HG02623 (cell line): ENCODE measurements at regions not wholly inside any gene's neighbourhood (a gene's known extent, or its start where the extent isn't known, plus 50 kb on each side); places are given as distances from the start of the nearest gene placed in this dataset.
"Not testable (repeated sequence)": the region's sequence is repeated elsewhere in the genome, so short reads cannot be mapped to it uniquely, and the experiment has no call there.

Experiments
- ATAC-seq: cut with Tn5 transposase; IDR thresholded peaks from one replicate; pipeline ENCODE4 v1.9.1; 2021; ENCODE audit warnings: moderate library complexity; ENCODE audit not compliant: unreplicated experiment

DNA sequence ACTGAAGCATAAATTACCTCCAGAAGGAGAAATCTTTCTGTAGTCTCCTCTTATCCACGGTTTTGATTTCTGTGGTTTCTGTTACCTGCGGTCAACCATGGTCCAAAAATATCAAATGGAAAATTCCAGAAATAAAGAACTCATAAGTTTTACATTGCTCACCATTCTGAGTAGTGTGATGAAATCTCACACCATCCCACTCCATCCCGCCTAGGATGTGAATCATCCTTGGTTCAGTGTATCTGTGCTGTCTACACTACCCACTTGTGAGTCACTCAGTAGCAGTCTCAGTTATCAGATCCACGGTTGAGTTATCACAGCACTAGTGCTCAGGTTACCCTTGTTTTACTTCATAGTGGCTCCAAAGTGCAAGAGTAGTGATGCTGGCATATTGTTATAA, 371.2 kb downstream of the NFIB start:
- ATAC-seq, result no peak

- no peak for ATAC-seq
Observed at GRCh38 chr9:13942201-13942600, 371.7 kb downstream of the NFIB start.

- ATAC-seq, result no peak
Observed at GRCh38 chr9:13941714-13942113, 372.2 kb downstream of the NFIB start.

DNA sequence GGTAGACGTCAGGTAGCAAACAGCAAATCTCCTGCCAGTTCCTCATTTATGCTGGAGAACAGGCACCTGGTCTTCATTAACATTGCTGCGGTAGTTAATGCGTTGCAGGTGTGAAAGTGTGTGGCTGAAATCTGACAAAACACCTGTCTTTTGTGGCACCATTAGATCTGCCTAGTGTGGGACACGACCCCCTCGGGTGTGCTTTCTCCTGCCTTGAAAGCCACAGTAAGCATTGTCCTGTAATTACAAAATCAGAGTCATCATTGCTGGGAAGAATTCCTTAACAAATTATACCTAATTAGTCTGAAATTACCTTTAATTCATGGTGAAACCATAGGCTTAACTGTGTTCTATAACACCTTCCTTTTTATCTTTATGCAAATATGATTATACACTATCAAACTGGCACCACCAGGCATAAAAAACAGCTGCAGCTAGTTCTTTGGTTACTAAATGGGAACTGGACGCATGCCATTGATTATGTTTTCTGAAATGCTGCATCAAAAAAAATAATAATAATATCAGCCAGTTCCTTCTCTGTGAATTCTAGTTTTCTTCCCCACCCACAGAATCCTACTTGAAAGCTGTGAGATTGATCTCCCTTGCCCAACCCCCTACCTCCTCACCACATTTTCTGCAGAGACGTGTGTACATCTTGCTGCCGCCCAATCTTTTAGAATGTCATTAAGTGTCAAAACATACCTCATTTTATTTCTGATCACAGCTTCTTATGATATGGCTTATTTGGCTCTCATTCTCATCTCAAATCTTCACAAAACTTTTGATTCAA, 374.0 kb downstream of the NFIB start:
- no peak for ATAC-seq

GRCh38 chr9:13939134-13939533, 374.8 kb downstream of the NFIB start:
- no peak for ATAC-seq

DNA sequence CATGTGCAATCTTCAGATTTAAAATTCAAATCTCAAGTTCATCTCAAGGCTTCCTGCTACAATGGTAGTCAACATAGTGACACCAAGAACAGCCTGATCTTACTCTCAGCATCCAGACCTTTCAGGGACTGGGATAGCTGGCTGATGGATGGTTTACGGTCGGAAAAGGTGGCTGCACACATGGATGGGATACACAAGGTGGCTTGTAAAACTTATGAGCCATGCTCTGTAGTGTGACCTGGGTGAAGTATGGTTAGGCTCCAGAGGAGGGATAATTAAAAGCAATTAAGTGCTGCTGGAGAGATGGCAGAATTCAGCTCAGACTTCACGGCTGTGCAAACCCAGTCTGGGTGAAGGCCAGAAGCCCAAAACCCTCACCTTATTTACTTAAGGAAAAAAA, 379.5 kb downstream of the NFIB start:
- no peak for ATAC-seq

- no peak for ATAC-seq
Observed at GRCh38 chr9:13933268-13933656, 380.7 kb downstream of the NFIB start.

DNA sequence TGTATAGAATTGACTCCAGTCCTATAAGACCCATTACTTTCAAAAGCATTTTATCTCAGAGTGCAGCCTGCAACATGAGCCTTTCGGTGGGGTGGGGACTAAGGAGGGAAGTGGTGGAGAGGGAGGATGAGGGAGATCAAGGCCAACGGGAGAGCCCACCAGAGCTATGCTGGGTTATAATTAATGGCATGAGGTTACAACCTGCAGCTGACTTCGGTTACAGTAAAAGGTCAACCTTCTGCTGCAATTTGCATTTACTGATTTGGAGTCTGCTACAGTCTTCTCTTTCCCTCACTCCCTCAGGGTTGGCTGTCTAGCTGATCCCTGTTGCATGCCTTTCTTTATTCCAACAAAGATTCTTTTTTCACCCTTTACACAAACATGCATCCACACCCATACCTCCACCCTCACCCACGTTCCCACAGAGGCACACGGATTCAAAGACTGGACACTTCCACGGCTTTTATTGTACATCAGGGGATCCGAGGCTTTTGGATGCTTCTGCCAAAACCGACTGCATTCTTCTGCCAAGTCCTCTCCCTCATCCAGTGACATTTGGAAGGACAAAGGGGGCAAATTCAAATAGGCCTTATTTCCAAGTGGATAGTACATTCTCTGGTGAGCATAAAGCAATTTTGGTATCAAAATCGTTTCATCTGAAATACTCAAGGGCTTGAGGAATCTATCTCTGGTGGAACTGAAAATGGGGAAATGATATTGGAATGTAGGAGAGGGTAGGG, 381.2 kb downstream of the NFIB start:
- ATAC-seq, result no peak

GRCh38 chr9:13929013-13929412, 384.9 kb downstream of the NFIB start:
- no peak for ATAC-seq

DNA sequence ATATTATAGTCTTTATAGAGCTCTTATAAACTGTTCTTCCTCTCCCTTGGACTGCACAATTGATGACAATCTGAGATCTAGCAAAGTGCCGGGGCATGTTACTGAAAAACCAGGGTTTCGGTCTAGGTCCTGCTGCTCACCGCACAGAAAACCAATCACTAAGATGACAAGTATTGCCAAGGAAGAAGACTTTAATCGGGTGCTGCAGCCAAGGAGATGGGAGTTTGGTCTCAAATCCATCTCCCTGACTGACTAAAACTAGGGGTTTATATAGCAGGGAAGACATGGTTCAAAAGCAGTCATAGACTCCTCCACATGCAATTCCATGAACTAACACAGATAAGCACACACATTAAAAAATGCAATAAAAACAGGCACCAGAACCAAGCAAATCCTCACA, 390.6 kb downstream of the NFIB start:
- no peak for ATAC-seq

DNA sequence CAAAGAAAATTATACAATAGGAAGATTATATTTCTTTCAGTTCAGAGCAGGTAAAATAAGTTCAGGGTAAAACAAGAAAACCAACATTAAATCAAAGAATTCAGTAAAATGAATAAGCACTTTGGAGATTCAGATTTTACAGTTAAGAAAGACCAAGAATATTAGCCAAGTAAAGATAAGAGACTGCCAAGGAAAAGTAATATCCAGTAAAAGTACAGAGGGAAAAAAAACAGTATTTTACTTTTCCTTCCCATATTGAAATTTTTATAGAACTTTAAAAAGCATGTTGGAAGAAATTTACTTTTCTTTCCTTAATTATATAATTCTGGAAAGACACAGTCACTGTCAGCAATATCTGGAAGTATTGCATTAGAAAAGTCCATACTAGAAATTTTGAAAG, 393.4 kb downstream of the NFIB start:
- no peak for ATAC-seq

- ATAC-seq, result no peak
Observed at GRCh38 chr9:13919401-13919800, 394.5 kb downstream of the NFIB start.

GRCh38 chr9:13917534-13917933, 396.4 kb downstream of the NFIB start:
- no peak for ATAC-seq

GRCh38 chr9:13915591-13916301, 398.2 kb downstream of the NFIB start:
- no peak for ATAC-seq

DNA sequence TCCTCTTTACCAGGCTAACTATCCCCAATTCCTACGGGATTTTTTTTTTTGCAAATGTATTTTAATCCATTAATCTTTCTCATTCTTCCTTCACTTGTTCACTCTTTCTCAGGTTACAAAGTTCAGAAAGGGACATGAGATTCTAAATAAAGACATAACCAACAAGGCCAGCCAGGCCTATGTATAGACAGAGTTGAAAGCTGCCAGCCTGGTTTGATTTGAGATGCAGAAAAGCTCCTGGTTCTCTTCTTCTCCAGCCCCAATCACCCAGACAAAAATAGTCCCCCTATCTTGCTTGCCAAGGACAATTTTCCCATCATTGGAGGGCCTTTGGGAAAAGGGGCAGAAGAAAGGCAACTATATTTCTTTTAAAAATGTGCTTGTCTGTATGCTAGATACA, 398.8 kb downstream of the NFIB start:
- ATAC-seq, result no peak

DNA sequence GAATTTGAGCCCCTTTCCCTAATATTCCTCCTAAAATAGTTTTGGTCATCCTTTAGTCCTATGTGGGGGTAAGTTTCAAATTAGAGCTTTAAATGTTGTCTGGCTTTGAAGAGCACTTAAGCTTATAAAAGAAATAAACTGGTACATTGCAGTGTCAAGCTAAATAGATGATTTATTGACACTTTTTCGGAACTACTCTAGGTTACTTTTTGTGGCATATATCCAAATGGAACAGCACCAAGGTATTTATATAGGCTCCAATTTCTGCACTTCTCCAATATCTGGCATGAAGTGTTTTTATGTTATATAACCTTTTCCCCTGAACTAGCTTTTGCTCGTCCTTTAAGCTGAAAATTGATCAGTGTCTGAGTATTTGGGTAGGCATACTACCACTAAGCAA, 402.5 kb downstream of the NFIB start:
- no peak for ATAC-seq

DNA sequence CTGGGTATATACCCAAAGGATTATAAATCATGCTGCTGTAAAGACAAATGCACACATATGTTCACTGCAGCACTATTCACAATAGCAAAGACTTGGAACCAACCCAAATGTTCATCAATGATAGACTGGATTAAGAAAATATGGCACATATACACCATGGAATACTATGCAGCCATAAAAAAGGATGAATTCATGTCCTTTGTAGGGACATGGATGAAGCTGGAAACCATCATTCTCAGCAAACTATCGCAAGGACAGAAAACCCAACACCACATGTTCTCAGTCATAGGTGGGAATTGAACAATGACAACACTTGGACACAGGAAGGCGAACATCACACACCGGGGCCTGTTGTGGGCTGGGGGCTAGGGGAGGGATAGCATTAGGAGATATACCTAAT, 406.1 kb downstream of the NFIB start:
- ATAC-seq, result not testable (repeated sequence)

DNA sequence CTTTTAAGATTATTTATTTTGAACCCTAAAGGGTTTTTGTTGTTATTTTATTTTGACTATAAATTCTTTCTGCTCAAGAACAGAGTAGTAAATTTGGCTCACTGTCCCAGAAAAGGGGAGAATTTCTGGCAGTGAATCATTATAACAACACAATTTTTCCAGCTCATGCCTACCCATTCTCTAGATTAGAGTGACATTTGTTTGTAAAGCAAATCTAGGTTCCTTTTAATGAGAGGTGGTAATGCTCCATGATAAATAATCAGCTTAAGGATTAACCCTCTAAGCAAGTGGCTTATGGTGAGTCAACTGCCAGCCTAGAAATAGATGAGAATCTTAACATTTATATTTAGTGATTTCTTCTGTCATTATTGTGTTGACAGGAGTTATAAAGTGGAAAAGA, 409.2 kb downstream of the NFIB start:
- ATAC-seq, result no peak

DNA sequence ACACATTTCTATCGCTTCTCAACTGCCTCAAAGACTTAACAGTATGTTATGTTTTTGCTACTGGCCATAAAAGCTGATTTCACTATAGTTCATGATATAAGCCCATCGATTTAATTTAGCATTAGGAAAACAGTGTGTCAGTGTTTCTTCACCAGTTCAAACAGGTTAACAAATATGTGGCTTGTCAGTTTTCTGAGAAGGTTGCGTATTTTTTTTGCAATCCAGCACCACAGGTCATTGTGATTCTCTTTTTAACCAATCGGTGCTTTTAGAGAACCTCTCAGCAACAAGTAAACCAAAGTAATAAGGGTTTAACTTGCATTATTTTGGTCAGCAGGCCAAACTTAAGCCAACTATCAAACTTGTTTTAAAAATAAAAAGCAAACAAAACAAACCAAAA, 409.6 kb downstream of the NFIB start:
- ATAC-seq, result no peak

DNA sequence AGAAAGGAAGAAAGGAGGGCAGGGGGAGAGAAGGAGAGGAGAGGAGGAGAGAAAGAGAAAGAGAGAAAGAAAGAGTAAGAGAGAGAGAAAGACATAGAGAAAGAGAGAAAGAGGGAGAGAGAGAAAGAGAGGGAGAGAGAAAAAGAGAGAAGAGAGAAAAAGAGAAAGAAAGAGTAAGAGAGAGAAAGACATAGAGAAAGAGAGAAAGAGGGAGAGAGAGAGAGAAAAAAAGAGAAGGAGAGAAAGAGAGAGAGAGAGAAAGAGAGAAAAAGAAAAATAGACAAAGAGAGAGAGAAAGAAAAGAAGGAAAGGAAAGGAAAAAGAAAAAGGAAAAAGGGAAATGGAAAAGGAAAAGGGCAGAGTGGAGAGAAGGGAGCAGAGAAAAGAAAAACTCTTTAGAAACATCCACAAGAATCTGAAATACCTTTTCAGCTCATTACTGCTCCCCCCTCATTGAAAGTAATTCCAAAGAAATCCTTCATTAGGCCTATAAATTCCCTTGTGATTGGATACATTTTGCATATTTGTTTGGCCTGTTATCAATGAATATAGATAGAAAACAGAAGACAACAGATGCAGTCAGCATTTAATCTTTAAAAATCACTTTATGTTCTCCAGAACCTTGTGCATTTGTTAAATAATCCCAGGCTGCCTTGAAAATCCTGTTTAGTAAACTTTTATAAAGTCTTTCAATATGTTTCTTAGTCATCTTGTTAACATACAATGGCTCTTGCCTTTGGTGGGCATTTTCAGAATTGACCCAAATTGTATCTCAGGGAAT, 411.5 kb downstream of the NFIB start:
- no peak for ATAC-seq

GRCh38 chr9:13901176-13901575, 412.8 kb downstream of the NFIB start:
- ATAC-seq, result no peak
